ENCODE measurements at regions not wholly inside any gene's neighbourhood (a gene's known extent, or its start where the extent isn't known, plus 50 kb on each side); places are given as distances from the start of the nearest gene placed in this dataset.

GRCh38 chr3:147049821-147050220 lies 356.5 kb downstream of the ZIC4 start:
- TF ChIP-seq CTCF (IDR thresholded peaks at IDR 0.05) (no peak), POLR2A (IDR thresholded peaks at IDR 0.05) (no peak)

All from Peyer's patch (tissue), 4 donors.